IMR-90 (cell line): ENCODE measurements at regions not wholly inside any gene's neighbourhood (a gene's known extent, or its start where the extent isn't known, plus 50 kb on each side); places are given as distances from the start of the nearest gene placed in this dataset.

ENCODE experiments used
- ATAC-seq: fragments of 200-7000 bp; cut with Tn5 transposase; 2 replicates; pipeline ENCODE4 v1.9.1; 2020; ENCODE audit warnings: low read depth, mild to moderate bottlenecking, moderate library complexity
- BruUV-seq: library from RNA; stranded (reverse); fragments of 400-500 nt; replicated peaks from 2 replicates; lab custom pipeline; 2021; lab: Mats Ljungman, UMichigan
- CTCF ChIA-PET: fragments of 300-600 bp; formaldehyde crosslinking; extraction: SDS; loops from one replicate; lab custom pipeline; 2021; ENCODE audit warnings: antibody characterized with exemption; lab: Yijun Ruan, JAX
- POLR2A ChIA-PET: fragments of 300-600 bp; sonication (Branson Sonifier 250); formaldehyde crosslinking; loops from one replicate; lab custom pipeline; 2022; ENCODE audit warnings: antibody characterized with exemption; ENCODE audit not compliant: unreplicated experiment; lab: Charles Lee
- DNase-seq: peaks from one replicate; pipeline ENCODE4 v3.0.0; 2013
- H2AFZ ChIP-seq: replicated peaks from 2 replicates; pipeline ENCODE3; 2013; ENCODE audit warnings: low read length, mild to moderate bottlenecking; ENCODE audit not compliant: poor library complexity
- H2AK5ac ChIP-seq: 2 replicates; pipeline ENCODE4 v1.6.1; 2013; ENCODE audit warnings: low read depth, low read length, inconsistent platforms
- H2AK9ac ChIP-seq: replicated peaks from 2 replicates; pipeline ENCODE3; 2013; ENCODE audit warnings: mild to moderate bottlenecking, low read depth, low read length, moderate library complexity; ENCODE audit not compliant: poor library complexity
- H2BK120ac ChIP-seq: 2 replicates; pipeline ENCODE4 v1.6.1; 2013; ENCODE audit warnings: low read depth, low read length, inconsistent platforms
- H2BK15ac ChIP-seq: 3 replicates; pipeline ENCODE4 v1.6.1; 2013; ENCODE audit warnings: low read depth, low read length, inconsistent platforms
- H2BK20ac ChIP-seq: 2 replicates; pipeline ENCODE4 v1.6.1; 2013; ENCODE audit warnings: low read depth, mild to moderate bottlenecking, inconsistent platforms, low read length, moderate library complexity
- H2BK5ac ChIP-seq: 2 replicates; pipeline ENCODE4 v1.6.1; 2013; ENCODE audit warnings: mild to moderate bottlenecking, low read depth, low read length, inconsistent platforms; ENCODE audit not compliant: poor library complexity, severe bottlenecking
- H3K14ac ChIP-seq: replicated peaks from 2 replicates; pipeline ENCODE4 v1.6.1; 2013; ENCODE audit warnings: low read depth, low read length, inconsistent platforms
- H3K18ac ChIP-seq: 2 replicates; pipeline ENCODE4 v1.6.1; 2013; ENCODE audit warnings: low read depth, low read length, control low read depth
- H3K23ac ChIP-seq: 2 replicates; pipeline ENCODE4 v1.6.1; 2013; ENCODE audit warnings: low read depth, low read length, inconsistent platforms
- H3K27ac ChIP-seq: 2 replicates; pipeline ENCODE4 v1.5.1; 2013; ENCODE audit warnings: mild to moderate bottlenecking, control low read depth, low read length; ENCODE audit not compliant: insufficient read depth
- H3K27me3 ChIP-seq: 2 replicates; pipeline ENCODE4 v1.6.1; 2013; ENCODE audit warnings: low read length; ENCODE audit not compliant: control insufficient read depth, insufficient read depth
- H3K36me3 ChIP-seq: 2 replicates; pipeline ENCODE4 v1.6.1; 2013; ENCODE audit warnings: low read length, mixed read lengths; ENCODE audit not compliant: control insufficient read depth, insufficient read depth
- H3K4ac ChIP-seq: 2 replicates; pipeline ENCODE4 v1.6.1; 2013; ENCODE audit warnings: low read depth, low read length, inconsistent platforms
- H3K4me1 ChIP-seq: 2 replicates; pipeline ENCODE4 v1.6.1; 2013; ENCODE audit warnings: low read length, mixed read lengths; ENCODE audit not compliant: control insufficient read depth, insufficient read depth
- H3K4me2 ChIP-seq: 2 replicates; pipeline ENCODE4 v1.6.1; 2013; ENCODE audit warnings: low read depth, mild to moderate bottlenecking, control low read depth, low read length, moderate library complexity
- H3K4me3 ChIP-seq: 2 replicates; pipeline ENCODE4 v1.5.1; 2013; ENCODE audit warnings: low read depth, mild to moderate bottlenecking, control low read depth, low read length, moderate library complexity; ENCODE audit not compliant: insufficient read depth
- H3K56ac ChIP-seq: 2 replicates; pipeline ENCODE4 v1.6.1; 2013; ENCODE audit warnings: low read length, inconsistent platforms; ENCODE audit not compliant: insufficient read depth; ENCODE audit errors: extremely low read depth
- H3K79me1 ChIP-seq, 2 experiments: 2 replicates each; pipeline ENCODE4 v1.6.1; 2013; ENCODE audit warnings: low read length in 2 of 2, inconsistent platforms in 1 of 2, low read depth in 1 of 2
- H3K9ac ChIP-seq: 2 replicates; pipeline ENCODE4 v1.6.1; 2013; ENCODE audit warnings: low read depth, low read length, control low read depth
- H3K9me1 ChIP-seq: 2 replicates; pipeline ENCODE4 v1.6.1; 2013; ENCODE audit warnings: low read length, inconsistent platforms; ENCODE audit not compliant: insufficient read depth
- H3K9me3 ChIP-seq: 2 replicates; pipeline ENCODE4 v1.6.1; 2013; ENCODE audit warnings: low read length; ENCODE audit not compliant: control insufficient read depth, insufficient read depth
- H4K20me1 ChIP-seq: 2 replicates; pipeline ENCODE4 v1.6.1; 2013; ENCODE audit warnings: low read length, inconsistent platforms; ENCODE audit not compliant: insufficient read depth
- H4K5ac ChIP-seq: 2 replicates; pipeline ENCODE4 v1.6.1; 2013; ENCODE audit warnings: mild to moderate bottlenecking, low read depth, low read length, control low read depth
- H4K8ac ChIP-seq, 2 experiments: 2 replicates each; pipeline ENCODE4 v1.6.1; 2013; ENCODE audit warnings: low read depth in 2 of 2, low read length in 2 of 2, control low read depth in 1 of 2, inconsistent platforms in 1 of 2
- H4K91ac ChIP-seq: 2 replicates; pipeline ENCODE4 v1.6.1; 2013; ENCODE audit warnings: low read depth, low read length, inconsistent platforms; ENCODE audit not compliant: insufficient read depth
- BHLHE40 ChIP-seq: fragments of 150-350 bp; IDR thresholded peaks from 2 replicates; pipeline ENCODE4 v1.6.1; 2016; ENCODE audit warnings: mild to moderate bottlenecking, low read depth, low read length
- CEBPB ChIP-seq: IDR thresholded peaks from 2 replicates; pipeline ENCODE4 v1.6.1; 2012; ENCODE audit warnings: low read depth, low read length, improper control_type of control experiment
- CHD1 ChIP-seq: IDR thresholded peaks from 2 replicates; pipeline ENCODE4 v1.6.1; 2012; ENCODE audit warnings: low read depth, low read length, improper control_type of control experiment
- FOS ChIP-seq: fragments of 150-350 bp; IDR thresholded peaks from 2 replicates; pipeline ENCODE4 v1.6.1; 2016; ENCODE audit warnings: low read depth, low read length
- MAFK ChIP-seq: IDR thresholded peaks from 2 replicates; pipeline ENCODE4 v1.6.1; 2012; ENCODE audit warnings: low read depth, low read length, improper control_type of control experiment
- MAZ ChIP-seq: IDR thresholded peaks from 2 replicates; pipeline ENCODE4 v1.6.1; 2012; ENCODE audit warnings: low read depth, mild to moderate bottlenecking, low read length, improper control_type of control experiment, moderate library complexity, borderline replicate concordance
- NFE2L2 ChIP-seq: fragments of 150-350 bp; IDR thresholded peaks from 2 replicates; pipeline ENCODE4 v1.6.1; 2016; ENCODE audit warnings: low read depth, mild to moderate bottlenecking, low read length
- POLR2A ChIP-seq: IDR thresholded peaks from 2 replicates; pipeline ENCODE4 v1.6.1; 2012; ENCODE audit warnings: mild to moderate bottlenecking, low read depth, low read length
- RAD21 ChIP-seq: IDR thresholded peaks from 2 replicates; pipeline ENCODE4 v1.6.1; 2012; ENCODE audit warnings: low read length, improper control_type of control experiment
- RCOR1 ChIP-seq: IDR thresholded peaks from 2 replicates; pipeline ENCODE4 v1.6.1; 2012; ENCODE audit warnings: mild to moderate bottlenecking, low read length, improper control_type of control experiment; ENCODE audit not compliant: insufficient replicate concordance
- RFX5 ChIP-seq: IDR thresholded peaks from 2 replicates; pipeline ENCODE4 v1.8.0; 2012; ENCODE audit warnings: low read depth, mild to moderate bottlenecking, low read length, moderate library complexity
- SMC3 ChIP-seq: fragments of 150-350 bp; IDR thresholded peaks from 2 replicates; pipeline ENCODE4 v1.6.1; 2016; ENCODE audit warnings: low read depth, mild to moderate bottlenecking, antibody characterized with exemption, low read length, moderate library complexity
- USF2 ChIP-seq: fragments of 150-350 bp; IDR thresholded peaks from 2 replicates; pipeline ENCODE4 v1.6.1; 2017; ENCODE audit warnings: mild to moderate bottlenecking, antibody characterized with exemption, low read length, low read depth
- WGBS, 2 experiments: methylation state at CpG; one replicate each; pipeline versions ENCODE4 v1.1.5 to v1.1.7; 2013; ENCODE audit warnings: missing lambda C conversion rate in 2 of 2; ENCODE audit not compliant: insufficient read length in 1 of 2; ENCODE audit errors: extremely low coverage in 2 of 2; 5-methylcytosine and 5-hydroxymethylcytosine counted together
- dilution Hi-C: fragments of 300-500 bp; cut with HindIII; formaldehyde crosslinking; loops from one replicate; pipeline ENCODE4 v1.14.3; 2018; ENCODE audit warnings: low sequenced_read_pairs; ENCODE audit not compliant: unreplicated experiment
- in situ Hi-C: fragments of 300-500 bp; cut with MboI; formaldehyde crosslinking; loops from 3 replicates; pipeline ENCODE4 v1.14.3; 2019; ENCODE audit warnings: low sequenced_read_pairs, inconsistent platforms, mixed read lengths
- intact Hi-C: fragments of 100-400 bp; cut with micrococcal nuclease; formaldehyde crosslinking; loops from 2 replicates; pipeline ENCODE4 v1.10.0; 2022
- TF ChIP-seq, protein P1 (sequence below): conservative IDR thresholded peaks from 2 replicates; pipeline ENCODE4 v1.5.1; 2012; ENCODE audit warnings: mild to moderate bottlenecking, low read depth, low read length, improper control_type of control experiment

DNA sequence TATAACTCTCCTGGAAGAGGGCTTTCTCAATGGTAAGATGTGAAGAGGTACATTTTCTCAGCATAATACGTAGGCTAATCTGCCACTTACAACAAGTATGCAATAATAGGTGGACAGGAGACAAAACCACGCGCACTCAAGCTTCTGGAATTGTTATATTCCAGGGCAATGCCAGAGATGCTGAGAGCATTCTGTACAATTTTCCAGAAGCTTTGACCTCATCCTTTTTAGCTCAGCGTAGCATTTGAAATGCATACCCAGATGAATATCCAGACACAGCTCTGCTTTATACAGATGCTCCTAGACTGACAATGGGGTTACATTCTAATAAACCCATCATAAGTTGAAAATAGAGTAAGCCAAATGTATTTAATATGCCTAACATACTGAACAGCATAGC, 1492.4 kb upstream of the FLRT2 start:
- no peaks in the 10 kb centered on the region for H3K9me3 ChIP-seq
- dilution Hi-C loops, result no loop called here
- no peak overlapping the region for H3K4ac ChIP-seq
- no peaks in the 10 kb centered on the region for H3K4me1 ChIP-seq
- no peaks in the 10 kb centered on the region for H4K20me1 ChIP-seq
- H3K18ac ChIP-seq, result no peak overlapping the region
- no peak overlapping the region for H2BK20ac ChIP-seq
- no peaks in the 10 kb centered on the region for H3K9me1 ChIP-seq
- H4K8ac ChIP-seq, result no peak overlapping the region
- H4K5ac ChIP-seq, result no peak overlapping the region
- in situ Hi-C loops, result no loop called here
- TF ChIP-seq USF2 (no peak), CEBPB (no peak), RCOR1 (no peak), POLR2A (no peak), RFX5 (no peak), RAD21 (no peak), NFE2L2 (no peak), CHD1 (no peak), FOS (no peak), SMC3 (no peak), BHLHE40 (no peak), MAZ (no peak), MAFK (no peak)
- TF ChIP-seq, protein P1, sequence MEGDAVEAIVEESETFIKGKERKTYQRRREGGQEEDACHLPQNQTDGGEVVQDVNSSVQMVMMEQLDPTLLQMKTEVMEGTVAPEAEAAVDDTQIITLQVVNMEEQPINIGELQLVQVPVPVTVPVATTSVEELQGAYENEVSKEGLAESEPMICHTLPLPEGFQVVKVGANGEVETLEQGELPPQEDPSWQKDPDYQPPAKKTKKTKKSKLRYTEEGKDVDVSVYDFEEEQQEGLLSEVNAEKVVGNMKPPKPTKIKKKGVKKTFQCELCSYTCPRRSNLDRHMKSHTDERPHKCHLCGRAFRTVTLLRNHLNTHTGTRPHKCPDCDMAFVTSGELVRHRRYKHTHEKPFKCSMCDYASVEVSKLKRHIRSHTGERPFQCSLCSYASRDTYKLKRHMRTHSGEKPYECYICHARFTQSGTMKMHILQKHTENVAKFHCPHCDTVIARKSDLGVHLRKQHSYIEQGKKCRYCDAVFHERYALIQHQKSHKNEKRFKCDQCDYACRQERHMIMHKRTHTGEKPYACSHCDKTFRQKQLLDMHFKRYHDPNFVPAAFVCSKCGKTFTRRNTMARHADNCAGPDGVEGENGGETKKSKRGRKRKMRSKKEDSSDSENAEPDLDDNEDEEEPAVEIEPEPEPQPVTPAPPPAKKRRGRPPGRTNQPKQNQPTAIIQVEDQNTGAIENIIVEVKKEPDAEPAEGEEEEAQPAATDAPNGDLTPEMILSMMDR, result no peak
- ChIA-PET POLR2A (no interaction called here), CTCF (no interaction called here)
- H2BK5ac ChIP-seq, result no peak overlapping the region
- DNase-seq (no peak), ATAC-seq (no peak)
- intact Hi-C loops, result no loop called here
- H3K4me2 ChIP-seq, result no peak overlapping the region
- H3K4me3 ChIP-seq, result no peak overlapping the region
- H2BK120ac ChIP-seq, result no peak overlapping the region
- BruUV-seq, result no TSS peak
- H2AK5ac ChIP-seq, result no peak overlapping the region
- H4K91ac ChIP-seq, result no peak overlapping the region
- H3K27me3 ChIP-seq, result no peaks in the 10 kb centered on the region
- no peak overlapping the region for H3K9ac ChIP-seq
- H2AFZ ChIP-seq, result no peak overlapping the region
- H3K23ac ChIP-seq, result no peak overlapping the region
- H3K79me1 ChIP-seq, result no peaks in the 10 kb centered on the region
- H3K56ac ChIP-seq, result no peak overlapping the region
- no peak overlapping the region for H3K27ac ChIP-seq
- no peak overlapping the region for H3K14ac ChIP-seq
- no CpG with 5 or more reads among the region's 4 CpGs for WGBS, 2 experiments
- H2AK9ac ChIP-seq, result no peak overlapping the region
- no peak overlapping the region for H2BK15ac ChIP-seq
- H3K36me3 ChIP-seq, result no peaks in the 10 kb centered on the region
